ENCODE measurements at regions not wholly inside any gene's neighbourhood (a gene's known extent, or its start where the extent isn't known, plus 50 kb on each side); places are given as distances from the start of the nearest gene placed in this dataset.
"Not testable (repeated sequence)": the region's sequence is repeated elsewhere in the genome, so short reads cannot be mapped to it uniquely, and the experiment has no call there.

DNA sequence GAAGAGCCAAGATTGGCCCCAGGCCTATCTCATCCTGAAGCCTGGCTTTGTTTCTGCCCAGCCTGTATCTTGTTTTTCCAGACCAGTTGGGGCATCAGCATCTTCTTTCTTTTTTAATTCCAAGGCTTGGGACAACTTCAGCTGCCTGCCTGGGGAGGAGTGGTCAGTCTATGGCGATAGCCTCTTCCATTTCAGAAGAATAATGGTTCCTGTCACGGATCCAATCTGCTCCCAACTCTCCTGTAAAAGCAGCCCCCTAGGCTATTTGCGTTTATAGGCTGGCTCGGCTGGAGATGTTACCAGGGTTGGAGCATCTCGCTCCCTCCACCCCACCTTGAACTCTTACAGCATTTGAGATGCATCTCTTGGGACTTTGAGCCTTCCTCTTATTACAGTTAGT lies 145.2 kb upstream of the CADM1 start:
- no peak for DNase-seq (ENCODE audit: low read depth in 3 of 3, low spot score in 2 of 3)

DNA sequence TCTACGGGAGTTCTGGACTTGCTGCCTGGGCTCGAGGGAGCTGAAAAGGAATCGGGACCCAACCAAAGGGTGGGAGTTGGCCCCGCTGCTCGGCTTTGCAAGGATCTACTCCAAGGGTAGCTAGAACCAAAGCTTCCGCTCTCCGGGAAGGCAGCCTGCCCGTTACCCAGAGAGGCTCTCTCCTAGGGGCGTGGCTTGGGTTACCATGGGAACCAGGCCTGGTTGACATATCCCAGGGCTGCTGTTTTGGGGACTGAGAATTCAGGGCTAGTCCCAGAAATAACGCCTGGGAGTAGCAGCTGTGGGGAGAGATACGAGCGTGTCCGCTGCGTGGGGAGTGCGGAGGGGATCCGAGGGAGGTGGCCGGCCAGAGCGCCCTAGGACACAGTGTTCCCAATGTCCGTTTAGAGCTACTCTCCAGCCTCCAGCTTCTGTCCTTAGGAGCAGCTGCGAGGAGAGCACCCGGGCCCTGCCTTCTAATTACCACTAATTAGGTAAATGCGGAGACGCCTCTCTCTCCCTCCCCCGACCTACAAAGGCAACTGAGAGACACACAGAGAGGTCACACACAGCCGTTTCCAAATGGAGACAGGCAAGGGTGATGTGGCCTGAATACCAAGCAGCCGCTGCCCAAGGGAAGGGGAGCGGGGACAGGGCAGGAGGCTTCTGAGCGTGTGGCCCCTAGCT lies 141.6 kb upstream of the CADM1 start:
- DNase-seq (ENCODE audit: low read depth in 3 of 3, low spot score in 2 of 3), result no peak

DNA sequence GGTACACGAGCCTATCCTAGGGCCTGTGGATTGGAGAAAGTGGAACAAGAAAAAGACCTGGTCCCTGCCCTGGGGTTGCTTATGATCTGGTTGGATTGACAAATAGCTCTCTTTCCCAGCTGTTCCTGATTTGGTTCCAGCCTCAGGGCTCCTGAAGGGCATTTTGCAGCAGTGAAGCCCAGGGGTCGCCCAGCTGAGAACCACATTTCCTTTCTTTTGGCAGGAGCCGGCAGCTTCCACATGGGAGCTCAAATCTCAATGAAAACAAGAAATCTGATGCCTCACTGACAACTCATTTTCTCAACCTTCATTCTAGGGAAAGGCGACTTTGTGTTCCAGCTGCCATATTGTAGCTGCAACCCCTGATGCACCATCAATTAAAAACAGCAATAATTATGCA lies 140.6 kb upstream of the CADM1 start:
- no peak for DNase-seq (ENCODE audit: low read depth in 3 of 3, low spot score in 2 of 3)

DNA sequence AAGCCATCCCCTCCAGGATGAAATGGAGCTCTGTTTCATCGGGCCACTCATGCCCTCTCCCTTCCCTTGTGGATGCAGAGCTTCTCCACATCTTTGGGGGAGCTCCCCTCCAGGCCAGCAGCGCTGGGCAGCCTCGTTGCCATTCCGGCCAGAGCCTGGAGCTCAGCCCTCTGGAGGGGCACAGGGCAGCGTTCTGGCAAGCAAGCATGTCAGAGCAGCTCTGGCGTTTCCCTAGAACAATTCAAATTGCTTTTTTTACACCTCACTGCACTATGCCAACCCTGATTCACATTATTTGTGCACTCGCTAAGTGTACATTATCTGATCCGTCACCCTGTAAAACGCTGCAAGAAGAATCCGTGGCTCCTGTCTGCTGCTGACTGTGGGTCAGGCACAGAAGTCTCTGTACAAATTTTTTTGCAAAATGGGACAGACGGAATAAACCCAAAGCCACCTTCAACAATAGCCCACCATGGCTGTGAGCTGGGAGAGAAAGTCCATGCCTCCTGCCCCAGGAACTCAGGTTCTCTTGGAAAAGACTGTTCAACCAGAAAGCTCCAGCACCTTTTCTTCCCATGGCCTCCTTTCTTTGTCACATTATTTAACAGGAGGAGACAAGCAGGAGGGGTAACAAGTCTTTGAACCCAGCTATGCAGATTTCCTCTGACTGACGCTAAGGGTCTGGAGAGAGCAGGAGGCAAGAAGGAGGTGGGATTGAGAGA lies 139.5 kb upstream of the CADM1 start:
- no peak for DNase-seq (ENCODE audit: low read depth in 3 of 3, low spot score in 2 of 3)

DNA sequence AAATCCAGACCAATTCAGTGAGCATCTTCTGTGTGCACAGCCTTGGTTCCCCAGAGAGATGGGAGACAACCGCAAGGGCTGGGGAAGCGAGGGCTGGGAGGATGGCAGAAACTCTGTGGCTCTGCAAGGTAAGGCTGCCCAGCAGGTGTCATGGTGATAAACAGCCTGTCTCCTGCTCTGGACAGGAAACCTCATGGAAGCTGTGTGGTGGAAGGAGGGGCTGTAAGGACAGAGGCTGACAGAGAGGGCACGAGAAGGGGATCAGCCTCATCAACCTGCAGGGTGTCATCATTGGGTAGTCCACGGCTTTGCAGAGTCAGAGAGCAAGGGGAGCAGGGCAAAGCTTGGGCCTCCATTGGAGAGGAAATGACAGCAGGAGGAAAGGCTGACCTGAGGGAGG lies 138.4 kb upstream of the CADM1 start:
- no peak for DNase-seq (ENCODE audit: low read depth in 3 of 3, low spot score in 2 of 3)

DNA sequence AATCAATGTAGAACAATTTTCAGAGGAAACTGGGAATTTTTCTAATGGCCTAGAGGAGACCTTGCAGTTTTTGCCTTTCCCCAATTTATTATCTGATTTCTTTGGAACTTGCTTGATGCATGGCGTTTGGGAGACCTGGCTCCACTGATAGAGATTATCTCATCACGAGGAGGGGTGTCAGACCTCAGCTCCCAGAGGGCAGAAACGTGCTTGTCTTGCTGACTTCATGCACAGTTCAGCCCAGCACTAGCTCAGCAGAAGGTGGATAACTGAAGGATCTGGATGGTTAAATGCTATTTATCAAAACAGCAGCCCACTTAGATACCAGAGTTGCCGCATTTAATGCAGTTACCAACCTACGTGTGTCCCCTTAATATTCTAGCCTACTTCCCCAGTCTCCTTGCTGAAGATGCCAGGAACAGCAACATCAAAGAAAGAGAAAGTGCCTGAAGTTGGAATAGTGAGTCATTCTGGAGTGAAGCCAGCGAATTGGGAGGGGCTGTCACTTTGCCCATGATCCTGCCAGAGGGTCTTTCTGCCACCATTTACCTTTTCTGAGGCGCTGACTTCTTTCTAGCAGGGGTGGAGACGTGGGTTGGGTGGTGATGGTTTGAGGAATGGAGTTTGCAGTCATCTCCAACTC lies 133.5 kb upstream of the CADM1 start:
- no peak for DNase-seq (ENCODE audit: low read depth in 3 of 3, low spot score in 2 of 3)

DNA sequence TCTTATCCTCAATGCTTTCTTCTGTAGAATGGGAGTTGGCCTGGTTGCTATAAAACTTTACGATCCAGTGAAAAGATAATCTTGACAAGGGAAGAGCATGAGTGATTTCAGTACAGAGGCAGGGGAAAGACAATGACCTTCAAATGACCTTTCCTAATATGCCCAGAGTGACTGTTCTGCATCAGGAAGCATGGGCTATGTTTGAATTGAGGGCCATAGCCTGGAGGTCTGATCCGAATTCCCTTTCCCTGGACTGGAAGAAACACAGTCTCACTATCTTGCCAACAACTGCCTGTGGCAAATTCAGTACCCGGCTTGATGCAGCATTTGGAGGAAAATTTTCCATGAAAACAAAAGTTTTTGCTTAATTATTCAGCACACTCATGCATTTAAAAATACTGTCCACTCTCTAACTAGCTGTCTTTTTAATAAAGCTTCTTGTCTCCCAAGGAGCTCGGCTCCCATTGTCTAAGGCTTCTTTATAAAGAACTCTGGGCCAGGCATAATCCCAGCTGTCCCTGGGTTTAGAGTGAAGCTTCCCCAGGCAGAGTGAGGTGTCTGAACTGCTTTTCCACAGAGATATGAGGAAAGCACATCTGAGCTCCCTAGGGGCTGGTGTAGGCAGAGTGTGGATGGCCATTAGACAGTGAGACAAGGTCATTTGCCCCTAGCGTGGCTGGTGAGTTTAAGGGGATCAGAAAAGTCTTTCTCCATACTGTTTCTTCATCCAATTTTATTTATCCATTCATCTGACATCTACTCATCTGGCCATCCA lies 132.7 kb upstream of the CADM1 start:
- DNase-seq (ENCODE audit: low read depth in 3 of 3, low spot score in 2 of 3), result no peak

DNA sequence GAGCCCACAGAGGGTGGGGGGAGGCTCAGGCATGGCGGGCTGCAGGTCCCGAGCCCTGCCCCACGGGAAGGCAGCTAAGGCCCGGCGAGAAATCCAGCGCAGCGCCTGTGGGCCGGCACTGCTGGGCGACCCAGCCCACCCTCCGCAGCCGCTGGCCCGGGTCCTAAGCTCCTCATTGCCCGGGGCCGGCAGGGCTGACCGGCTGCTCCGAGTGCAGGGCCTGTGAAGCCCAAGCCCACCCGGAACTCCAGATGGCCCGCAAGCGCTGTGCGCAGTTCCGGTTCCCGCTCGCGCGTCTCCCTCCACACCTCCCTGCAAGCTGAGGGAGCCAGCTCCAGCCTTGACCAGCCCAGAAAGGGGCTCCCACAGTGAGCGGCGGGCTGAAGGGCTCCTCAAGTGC lies 129.8 kb upstream of the CADM1 start:
- DNase-seq (ENCODE audit: low read depth in 3 of 3, low spot score in 2 of 3), result not testable (repeated sequence)

DNA sequence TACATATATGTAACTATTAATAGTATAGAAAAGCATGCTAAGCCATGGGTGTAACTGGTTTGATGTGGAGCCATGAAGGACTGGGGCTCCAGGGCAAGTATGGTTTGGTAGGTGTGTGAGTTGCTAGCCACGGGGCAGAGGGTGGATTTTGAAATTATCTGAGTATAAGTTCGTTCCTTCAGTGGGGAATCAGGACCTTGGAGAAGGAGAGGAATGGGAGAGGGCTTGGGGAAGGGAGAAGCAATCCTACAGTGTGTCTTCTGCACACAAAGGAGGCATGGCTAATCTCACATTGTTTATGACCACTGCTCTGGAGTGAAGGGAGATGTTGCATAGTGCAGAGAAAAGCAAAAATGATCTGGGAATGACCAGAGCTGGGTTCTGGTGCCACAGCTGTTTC lies 127.8 kb upstream of the CADM1 start:
- no peak for DNase-seq (ENCODE audit: low read depth in 3 of 3, low spot score in 2 of 3)

DNA sequence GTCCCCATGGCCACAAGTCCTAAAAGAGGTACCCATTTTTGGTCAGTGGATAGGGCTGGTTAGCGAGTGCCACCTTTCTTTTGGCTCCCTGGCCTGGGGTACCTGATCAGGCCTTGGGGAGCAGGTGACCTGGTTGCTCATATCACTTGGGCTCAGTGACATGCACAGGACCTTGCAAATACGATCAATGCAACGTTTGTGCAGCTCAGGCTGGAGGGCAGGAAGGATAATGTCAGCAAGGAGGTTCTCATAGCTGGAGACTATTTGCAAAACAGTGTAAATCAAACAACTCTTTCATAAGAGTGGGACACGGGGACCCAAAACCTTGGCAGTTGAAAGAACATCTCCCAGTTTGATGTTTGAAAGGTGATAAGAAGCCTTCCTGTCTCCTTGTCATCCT lies 127.4 kb upstream of the CADM1 start:
- DNase-seq (ENCODE audit: low read depth in 3 of 3, low spot score in 2 of 3), result no peak

DNA sequence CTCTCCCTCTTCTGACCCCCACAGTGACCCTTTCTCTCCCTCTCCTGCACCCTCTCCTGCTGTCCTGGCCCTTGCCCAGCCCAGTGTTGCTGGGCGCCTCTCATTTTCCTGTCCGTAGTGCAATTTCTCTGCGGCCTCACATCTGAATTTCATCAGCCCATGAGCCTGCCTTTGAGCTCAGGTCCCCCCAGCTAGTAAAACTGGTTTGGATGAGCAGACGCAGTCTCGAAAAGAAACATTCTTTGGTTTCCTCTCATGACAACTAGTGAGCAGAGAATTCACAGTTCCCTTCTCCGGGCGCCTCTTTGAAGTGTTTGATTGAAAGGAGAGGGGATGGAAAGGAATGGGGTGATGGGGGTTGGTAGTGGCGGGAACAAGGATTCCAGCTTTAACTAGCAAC lies 126.0 kb upstream of the CADM1 start:
- DNase-seq (ENCODE audit: low read depth in 3 of 3, low spot score in 2 of 3), result no peak

DNA sequence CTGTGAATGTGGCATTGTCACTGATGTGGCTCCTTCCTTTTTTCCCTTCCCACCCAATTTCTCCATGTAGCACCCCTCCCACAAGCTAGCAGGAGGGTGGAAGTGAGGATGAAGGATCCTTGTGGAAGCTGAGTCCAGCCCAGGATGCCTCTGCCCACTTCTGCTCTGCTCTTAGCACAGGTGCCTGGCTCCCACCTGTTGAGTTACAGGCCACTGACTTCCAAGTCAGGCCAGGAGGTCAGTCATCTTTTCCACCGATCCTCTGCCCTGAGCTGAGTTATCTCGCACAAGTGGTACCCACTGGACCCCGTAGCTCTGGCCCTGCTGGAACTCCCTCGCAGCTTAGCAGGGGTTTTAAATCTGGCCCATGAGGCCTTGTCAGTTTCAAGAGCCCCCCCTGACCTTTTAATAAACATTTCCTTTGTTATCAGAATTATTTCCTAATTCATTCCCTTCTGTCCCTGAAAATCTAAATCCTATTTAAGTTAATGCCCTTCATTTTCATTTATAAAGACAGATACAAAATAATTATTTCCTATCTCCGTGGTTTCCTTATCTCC lies 125.3 kb upstream of the CADM1 start:
- DNase-seq (ENCODE audit: low read depth in 3 of 3, low spot score in 2 of 3), result no peak

DNA sequence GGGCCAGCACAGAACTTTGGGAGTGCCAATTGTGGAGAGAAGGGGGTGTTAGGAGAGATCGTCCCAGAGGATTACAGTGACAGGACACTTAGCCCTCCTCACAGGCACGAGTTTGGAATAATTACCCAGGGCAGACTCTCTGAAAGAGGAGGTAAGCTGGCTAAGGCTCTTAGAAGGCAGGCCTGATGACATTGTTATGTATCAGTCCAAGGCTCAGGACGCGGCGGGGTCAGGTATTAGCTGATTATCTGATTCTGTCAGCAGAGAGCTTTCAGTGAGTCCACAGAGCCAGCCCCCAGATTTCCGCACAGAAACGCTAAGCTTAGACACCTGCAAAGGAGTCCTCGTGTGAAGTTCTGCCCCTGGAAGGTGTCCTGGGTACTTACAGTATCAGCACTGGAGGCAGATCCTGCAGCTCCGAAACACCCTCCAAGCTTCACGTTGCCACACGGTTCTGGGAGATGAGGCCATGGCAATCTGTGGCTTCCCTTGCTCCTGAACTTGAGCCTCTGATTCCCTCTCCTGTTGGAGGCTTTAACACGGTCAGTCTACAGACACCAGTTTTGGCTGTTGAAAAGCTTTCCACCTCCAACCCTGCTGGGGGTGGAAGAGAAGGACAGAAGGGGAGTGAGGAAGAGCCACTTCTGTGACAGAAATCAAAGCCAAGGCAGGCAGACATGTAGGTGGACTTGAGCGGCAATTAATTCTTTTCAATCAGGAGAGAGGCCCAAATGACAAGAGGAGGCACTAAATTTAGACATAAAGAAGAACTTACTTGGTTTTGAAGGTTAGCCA lies 123.6 kb upstream of the CADM1 start:
- DNase-seq (ENCODE audit: low read depth in 3 of 3, low spot score in 2 of 3), result no peak

DNA sequence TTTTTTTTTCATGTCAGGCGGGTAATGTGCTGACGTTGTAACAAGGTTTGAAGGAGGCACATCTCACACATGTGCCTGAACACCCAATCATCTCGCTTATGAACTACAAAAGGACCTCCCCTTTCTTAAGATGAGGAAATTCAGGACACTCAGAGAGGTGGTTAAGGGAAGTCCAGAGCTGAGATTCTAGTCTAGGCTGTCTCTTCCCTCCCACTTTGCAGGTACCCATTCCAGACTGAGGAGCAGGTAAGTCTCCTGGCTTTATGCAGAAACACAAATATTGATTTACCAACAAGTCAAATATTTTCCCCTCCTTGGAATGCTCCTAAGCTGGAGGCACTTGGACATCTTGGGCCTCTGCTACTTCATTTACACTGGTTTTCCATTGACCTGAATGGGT lies 122.9 kb upstream of the CADM1 start:
- no peak for DNase-seq (ENCODE audit: low read depth in 3 of 3, low spot score in 2 of 3)

DNA sequence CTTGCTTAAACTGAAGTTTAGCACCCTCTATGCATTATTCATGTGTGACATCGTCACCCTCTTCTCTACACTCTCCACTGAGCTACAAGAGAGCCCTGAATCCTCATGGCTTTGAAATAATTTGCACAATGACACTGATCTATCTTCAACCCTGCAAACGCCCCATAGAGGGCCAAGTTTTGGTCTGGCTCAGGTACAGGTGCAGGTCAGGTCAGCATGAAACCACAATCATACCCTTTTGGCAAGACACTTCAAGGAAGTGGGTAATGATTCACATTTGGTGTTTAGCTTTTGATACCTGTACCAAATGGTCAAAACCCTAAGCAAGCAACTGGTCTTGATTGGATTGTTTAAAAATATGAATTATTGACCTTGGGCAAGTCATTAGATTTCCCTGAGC lies 122.2 kb upstream of the CADM1 start:
- DNase-seq (ENCODE audit: low read depth in 3 of 3, low spot score in 2 of 3), result no peak

DNA sequence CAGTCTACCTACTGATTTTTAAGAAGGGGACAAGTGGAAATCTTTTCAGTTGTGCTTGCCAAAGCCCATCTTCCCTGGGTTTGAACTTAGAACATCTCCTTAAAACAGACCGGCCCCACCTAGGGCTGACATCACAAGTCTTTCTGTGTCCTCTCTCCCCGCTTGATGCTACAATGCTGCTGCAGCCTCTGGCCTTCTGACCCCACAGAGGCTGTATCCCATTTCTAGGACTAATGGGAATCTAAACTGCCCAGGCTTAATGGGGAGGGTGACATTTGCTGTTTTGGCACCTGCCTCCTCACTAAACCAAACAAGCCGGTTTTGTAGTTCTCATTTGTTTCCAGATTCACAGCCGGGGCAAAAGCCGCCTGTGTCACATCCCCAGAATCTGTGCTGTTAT lies 121.3 kb upstream of the CADM1 start:
- DNase-seq (ENCODE audit: low read depth in 3 of 3, low spot score in 2 of 3), result no peak

DNA sequence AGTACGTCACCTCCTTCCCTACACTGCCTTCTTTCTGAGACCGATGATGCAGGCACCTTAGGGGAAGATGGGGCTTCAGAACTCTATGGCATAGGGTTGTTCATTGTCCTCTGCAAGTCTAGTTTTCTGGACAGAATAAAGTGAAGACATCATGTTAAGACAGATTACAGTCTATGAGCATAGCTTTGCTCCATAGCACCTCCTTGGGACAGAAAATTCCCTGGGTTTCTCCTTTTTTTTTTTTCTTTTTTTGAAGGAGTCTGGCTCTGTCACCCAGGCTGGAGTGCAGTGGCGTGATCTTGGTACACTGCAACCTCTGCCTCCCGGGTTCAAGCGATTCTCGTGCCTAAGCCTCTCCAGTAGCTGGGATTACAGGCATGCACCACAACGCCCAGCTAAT lies 119.8 kb upstream of the CADM1 start:
- no peak for DNase-seq (ENCODE audit: low read depth in 3 of 3, low spot score in 2 of 3)

DNA sequence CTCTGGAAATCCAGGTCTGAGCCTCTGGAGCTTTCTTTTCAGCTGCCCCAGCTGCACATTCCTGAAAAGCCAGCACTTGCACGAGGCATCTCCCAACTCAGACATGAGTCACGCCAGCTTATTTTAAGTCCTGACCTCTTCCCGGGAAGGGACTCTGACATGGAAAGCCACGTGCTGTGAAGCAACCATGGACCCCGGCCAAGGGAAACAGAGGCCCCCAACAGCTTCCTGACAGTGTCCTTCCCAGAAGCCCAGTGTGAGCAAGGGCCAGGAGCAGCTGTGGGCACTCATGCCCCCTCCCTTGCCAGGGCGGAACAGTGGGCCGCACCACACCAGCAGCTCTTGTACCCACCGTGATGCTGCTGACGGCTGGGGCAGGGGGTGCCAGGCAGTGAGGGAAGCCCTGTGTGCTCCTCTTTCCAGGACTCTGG lies 118.8 kb upstream of the CADM1 start:
- DNase-seq (ENCODE audit: low read depth in 3 of 3, low spot score in 2 of 3), result no peak

DNA sequence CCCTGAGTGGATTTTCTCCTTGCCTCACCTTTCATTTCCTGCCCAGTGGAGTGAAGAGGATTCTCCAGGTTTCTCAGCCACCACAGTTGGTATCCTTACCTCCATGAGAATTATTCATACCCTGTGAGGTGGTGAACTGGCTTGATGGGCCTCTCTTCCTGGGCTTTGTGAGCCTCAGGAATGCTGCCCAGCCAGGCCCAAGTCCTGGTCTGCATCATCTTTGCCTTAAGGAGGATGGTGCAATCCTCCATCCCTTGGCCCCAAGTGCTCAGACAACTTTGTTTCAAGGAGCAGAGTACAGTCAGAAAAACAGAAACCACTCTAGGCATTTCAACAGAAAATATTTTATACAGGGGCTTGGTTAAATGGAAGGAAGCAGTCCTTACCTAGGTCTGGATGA lies 114.2 kb upstream of the CADM1 start:
- DNase-seq (ENCODE audit: low read depth in 3 of 3, low spot score in 2 of 3), result no peak

DNA sequence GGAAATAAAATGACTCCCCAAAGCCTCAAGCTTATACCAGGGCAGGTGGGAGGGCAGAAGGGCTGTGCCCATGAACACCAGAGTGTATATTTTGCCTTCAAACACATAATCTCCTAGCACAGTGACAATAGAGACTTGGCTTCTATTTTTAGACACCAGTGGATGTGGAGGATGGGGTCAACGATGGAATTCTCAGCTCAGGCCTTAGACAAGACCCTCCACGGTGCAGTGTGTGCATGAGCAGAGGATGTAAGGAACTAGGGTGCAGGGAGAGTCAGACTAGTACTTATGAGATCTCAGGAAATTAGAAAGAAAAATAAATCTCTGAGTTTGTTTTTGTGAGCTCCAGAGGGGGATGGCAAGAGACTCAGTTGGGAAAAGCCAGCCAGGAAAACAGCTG lies 113.6 kb upstream of the CADM1 start:
- DNase-seq (ENCODE audit: low read depth in 3 of 3, low spot score in 2 of 3), result no peak
